ENCODE measurements at regions not wholly inside any gene's neighbourhood (a gene's known extent, or its start where the extent isn't known, plus 50 kb on each side); places are given as distances from the start of the nearest gene placed in this dataset.
"Not testable (repeated sequence)": the region's sequence is repeated elsewhere in the genome, so short reads cannot be mapped to it uniquely, and the experiment has no call there.

- H3K27me3 ChIP-seq, result no peaks in the 10 kb centered on the region
- H3K9me3 ChIP-seq, result no peaks in the 10 kb centered on the region
- no peaks in the 10 kb centered on the region for H3K36me3 ChIP-seq
- H3K4me3 ChIP-seq, result no peak overlapping the region
- DNase-seq, result peak; percentile 96
These were observed 501.0 kb upstream of the EDIL3 start for GRCh38 chr5:84885485-84886258.

DNA sequence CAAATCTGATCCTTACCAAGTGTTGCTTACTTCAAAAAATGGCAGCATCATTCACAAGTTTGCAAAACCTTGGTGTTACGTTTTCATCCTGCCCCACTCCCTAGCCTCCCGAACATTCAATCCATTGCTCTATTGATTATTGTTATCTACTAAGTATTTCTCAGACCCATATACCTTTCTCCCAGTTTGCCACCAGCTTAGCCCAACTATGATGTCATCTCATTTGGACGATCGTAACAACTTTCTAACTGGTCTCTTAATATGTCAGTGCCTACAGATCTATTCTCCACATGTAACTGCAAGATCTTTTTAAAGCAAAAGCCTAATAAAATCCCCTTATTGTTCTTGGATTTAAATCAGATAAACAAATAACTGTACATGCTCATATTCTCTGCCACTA lies 497.1 kb upstream of the EDIL3 start:
- Histone ChIP-seq H3K4me3 (no peak overlapping the region), H3K27me3 (no peaks in the 10 kb centered on the region), H3K9me3 (no peaks in the 10 kb centered on the region), H3K36me3 (no peaks in the 10 kb centered on the region)
- no peak for DNase-seq

DNA sequence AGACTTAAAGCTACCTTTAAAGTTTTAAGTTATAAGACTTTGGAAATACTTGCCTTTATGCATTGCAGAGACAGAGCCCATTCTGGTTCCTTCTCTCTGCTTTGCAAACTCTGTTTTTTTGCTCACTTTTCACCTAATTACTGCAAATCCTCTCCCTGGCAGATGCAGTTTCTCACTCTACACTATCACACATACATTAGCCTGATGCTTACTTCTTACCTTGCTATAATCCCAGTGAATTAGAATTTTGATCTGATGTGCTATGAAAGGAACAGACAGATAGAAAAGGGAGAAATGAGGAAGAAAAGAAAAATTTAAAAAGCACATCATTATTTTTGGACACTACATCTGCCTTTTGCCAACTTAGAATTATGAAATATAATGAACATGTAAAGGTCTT lies 489.5 kb upstream of the EDIL3 start:
- no peak for DNase-seq
- Histone ChIP-seq H3K9me3 (no peaks in the 10 kb centered on the region), H3K27me3 (no peaks in the 10 kb centered on the region), H3K4me3 (no peak overlapping the region), H3K36me3 (no peaks in the 10 kb centered on the region)

DNA sequence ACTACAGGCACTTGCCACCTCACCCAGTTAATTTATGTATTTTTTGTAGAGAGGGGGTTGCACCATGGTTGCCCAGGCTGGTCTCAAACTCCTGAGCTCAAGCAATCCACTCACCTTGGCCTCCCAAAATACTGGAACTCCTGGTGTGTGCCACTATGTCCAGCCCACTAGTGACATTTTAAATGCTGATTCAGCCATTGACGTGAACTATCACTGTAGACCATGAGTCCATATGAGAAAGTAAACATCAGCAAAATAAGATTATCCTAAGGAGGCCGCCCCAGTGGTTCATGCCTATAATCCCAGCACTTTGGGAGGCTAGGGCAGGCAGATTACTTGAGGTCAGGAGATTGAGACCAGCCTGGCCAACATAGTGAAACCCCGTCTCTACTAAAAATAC lies 488.1 kb upstream of the EDIL3 start:
- Histone ChIP-seq H3K4me3 (no peak overlapping the region), H3K27me3 (no peaks in the 10 kb centered on the region), H3K9me3 (no peaks in the 10 kb centered on the region), H3K36me3 (no peaks in the 10 kb centered on the region)
- no peak for DNase-seq

DNA sequence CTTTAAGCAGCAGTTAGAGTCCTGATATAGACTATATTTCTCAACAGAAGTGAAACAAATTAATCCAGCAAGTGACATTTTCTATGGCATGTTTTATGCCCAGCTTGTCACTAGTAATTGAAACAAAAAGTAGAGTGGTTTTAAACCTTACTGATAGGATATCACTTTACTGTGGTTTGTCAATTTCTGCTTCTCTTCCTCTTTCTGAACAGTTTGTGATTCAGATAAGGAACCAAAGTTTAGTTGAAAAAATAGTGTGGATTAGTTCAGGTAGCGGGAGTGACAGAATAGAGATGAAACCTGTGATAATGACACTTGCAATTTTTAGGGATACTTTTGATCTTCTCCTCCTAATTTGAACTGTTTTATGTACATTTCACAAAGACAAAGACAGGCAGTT lies 485.7 kb upstream of the EDIL3 start:
- H3K27me3 ChIP-seq, result 0 out of 2 replicates have a peak, but pooled peaks cover 2% of the 10 kb centered on the region
- H3K9me3 ChIP-seq, result no peaks in the 10 kb centered on the region
- H3K36me3 ChIP-seq, result no peaks in the 10 kb centered on the region
- H3K4me3 ChIP-seq, result no peak overlapping the region
- no peak for DNase-seq

- Histone ChIP-seq H3K4me3 (no peak overlapping the region), H3K27me3 (0 out of 2 replicates have a peak, but pooled peaks cover 2% of the 10 kb centered on the region), H3K36me3 (no peaks in the 10 kb centered on the region), H3K9me3 (no peaks in the 10 kb centered on the region)
- DNase-seq, result no peak
These were observed 485.0 kb upstream of the EDIL3 start for GRCh38 chr5:84869675-84870074.

DNA sequence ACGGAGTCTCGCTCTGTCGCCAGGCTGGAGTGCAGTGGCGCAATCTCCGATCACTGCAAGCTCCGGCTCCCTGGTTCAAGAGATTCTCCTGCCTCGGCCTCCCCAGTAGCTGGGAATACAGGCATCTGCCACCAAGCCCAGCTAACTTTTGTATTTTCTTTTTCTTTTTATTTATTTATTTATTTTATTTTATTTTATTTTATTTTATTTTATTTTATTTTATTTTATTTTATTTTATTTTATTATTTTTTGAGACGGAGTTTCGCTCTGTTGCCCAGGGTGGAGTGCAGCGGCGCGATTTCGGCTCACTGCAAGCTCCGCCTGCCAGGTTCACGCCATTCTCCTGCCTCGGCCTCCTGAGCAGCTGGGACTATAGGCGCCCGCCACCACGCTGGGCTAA lies 479.3 kb upstream of the EDIL3 start:
- not testable (repeated sequence) for H3K36me3 ChIP-seq, H3K9me3 ChIP-seq, DNase-seq, H3K27me3 ChIP-seq, H3K4me3 ChIP-seq

GRCh38 chr5:84863020-84863419 lies 478.3 kb upstream of the EDIL3 start:
- no peaks in the 10 kb centered on the region for H3K36me3 ChIP-seq
- H3K9me3 ChIP-seq, result no peaks in the 10 kb centered on the region
- 0 out of 2 replicates have a peak, but pooled peaks cover 2% of the 10 kb centered on the region for H3K27me3 ChIP-seq
- DNase-seq, result no peak
- no peak overlapping the region for H3K4me3 ChIP-seq

GRCh38 chr5:84862132-84862531 lies 477.5 kb upstream of the EDIL3 start:
- DNase-seq, result no peak
- Histone ChIP-seq H3K4me3 (no peak overlapping the region), H3K9me3 (no peaks in the 10 kb centered on the region), H3K36me3 (no peaks in the 10 kb centered on the region), H3K27me3 (0 out of 2 replicates have a peak, but pooled peaks cover 2% of the 10 kb centered on the region)

DNA sequence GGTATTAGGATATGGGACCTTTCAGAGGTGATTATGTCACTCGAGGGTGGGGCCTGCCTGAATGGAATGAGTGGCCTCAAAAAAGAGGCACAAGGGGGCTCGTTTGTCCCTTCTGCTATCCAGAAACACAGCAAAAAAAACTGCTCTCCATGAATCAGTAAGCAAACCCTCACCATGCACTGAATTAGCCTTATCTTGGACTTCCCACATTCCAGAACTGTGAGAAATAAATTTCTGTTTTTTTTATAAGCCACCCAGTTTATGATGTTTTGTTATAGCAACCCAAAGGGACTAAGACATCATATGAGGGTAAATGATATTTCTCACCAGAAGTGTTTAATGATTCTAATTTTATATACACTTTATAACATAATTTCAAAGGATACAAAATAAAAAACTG lies 476.6 kb upstream of the EDIL3 start:
- no peak overlapping the region for H3K4me3 ChIP-seq
- H3K36me3 ChIP-seq, result no peaks in the 10 kb centered on the region
- H3K9me3 ChIP-seq, result no peaks in the 10 kb centered on the region; the same call in 1 of the 2 replicates
- no peak for DNase-seq
- no peaks in the 10 kb centered on the region for H3K27me3 ChIP-seq

DNA sequence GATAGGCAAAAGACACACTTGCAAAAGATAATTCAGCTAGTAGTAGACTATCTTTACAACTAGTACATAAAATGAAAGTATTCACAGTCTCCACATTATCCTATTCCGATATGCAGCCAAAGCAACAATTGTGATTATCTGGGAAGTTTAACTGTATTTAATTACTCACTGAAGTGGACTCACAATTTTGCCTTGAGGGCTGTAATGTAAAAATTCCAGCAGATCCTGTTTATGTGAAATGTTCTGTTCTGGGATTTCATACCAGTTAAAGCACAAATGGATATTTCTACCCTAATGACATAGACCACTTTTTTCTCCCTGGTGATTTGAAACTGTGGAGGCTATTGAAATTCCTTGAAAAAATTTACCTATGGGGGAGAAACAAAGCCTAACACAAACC lies 474.4 kb upstream of the EDIL3 start:
- no peaks in the 10 kb centered on the region for H3K27me3 ChIP-seq
- no peak for DNase-seq

GRCh38 chr5:84831701-84832100 lies 447.0 kb upstream of the EDIL3 start:
- no peaks in the 10 kb centered on the region for H3K36me3 ChIP-seq
- H3K9me3 ChIP-seq, result no peaks in the 10 kb centered on the region
- no peaks in the 10 kb centered on the region for H3K27me3 ChIP-seq
- DNase-seq, result no peak
- no peak overlapping the region for H3K4me3 ChIP-seq

More for the DNA sequence above, 474.4 kb upstream of the EDIL3 start:
- Histone ChIP-seq H3K36me3 (no peaks in the 10 kb centered on the region), H3K9me3 (no peaks in the 10 kb centered on the region; the same call in 1 of the 2 replicates), H3K4me3 (no peak overlapping the region)

- no peak for DNase-seq
- Histone ChIP-seq H3K4me3 (no peak overlapping the region), H3K27me3 (no peaks in the 10 kb centered on the region), H3K36me3 (no peaks in the 10 kb centered on the region), H3K9me3 (no peaks in the 10 kb centered on the region)
These were observed 445.6 kb upstream of the EDIL3 start for GRCh38 chr5:84830265-84830664.

DNA sequence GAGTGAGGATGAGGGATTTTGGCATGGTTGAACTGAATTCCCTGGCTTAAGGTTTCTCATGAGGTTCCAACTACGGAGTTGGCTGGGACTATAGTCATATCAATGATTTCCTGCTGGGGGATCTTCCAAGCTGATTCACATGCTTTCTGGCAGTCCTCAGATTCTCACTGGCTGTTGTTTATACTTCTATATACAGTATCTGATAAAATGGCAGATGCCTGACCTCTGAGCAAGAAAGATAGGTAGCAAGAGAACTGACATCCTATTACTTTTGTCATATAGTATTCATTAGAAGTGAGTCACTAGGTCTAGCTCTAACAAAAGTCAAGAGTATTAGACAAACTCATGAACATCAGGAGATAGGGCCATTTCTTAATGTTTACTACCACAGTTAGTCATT lies 440.9 kb upstream of the EDIL3 start:
- peak; percentile 81 for DNase-seq
- Histone ChIP-seq H3K9me3 (no peaks in the 10 kb centered on the region), H3K27me3 (no peaks in the 10 kb centered on the region), H3K36me3 (no peaks in the 10 kb centered on the region), H3K4me3 (no peak overlapping the region)

- H3K4me3 ChIP-seq, result no peak overlapping the region
- DNase-seq, result no peak
- H3K36me3 ChIP-seq, result no peaks in the 10 kb centered on the region
- H3K27me3 ChIP-seq, result no peaks in the 10 kb centered on the region
- H3K9me3 ChIP-seq, result no peaks in the 10 kb centered on the region
These were observed 437.2 kb upstream of the EDIL3 start for GRCh38 chr5:84821924-84822323.

- no peaks in the 10 kb centered on the region for H3K27me3 ChIP-seq
- H3K9me3 ChIP-seq, result no peaks in the 10 kb centered on the region
- no peaks in the 10 kb centered on the region for H3K36me3 ChIP-seq
- no peak for DNase-seq
- H3K4me3 ChIP-seq, result no peak overlapping the region
These were observed 433.3 kb upstream of the EDIL3 start for GRCh38 chr5:84817953-84818352.

DNA sequence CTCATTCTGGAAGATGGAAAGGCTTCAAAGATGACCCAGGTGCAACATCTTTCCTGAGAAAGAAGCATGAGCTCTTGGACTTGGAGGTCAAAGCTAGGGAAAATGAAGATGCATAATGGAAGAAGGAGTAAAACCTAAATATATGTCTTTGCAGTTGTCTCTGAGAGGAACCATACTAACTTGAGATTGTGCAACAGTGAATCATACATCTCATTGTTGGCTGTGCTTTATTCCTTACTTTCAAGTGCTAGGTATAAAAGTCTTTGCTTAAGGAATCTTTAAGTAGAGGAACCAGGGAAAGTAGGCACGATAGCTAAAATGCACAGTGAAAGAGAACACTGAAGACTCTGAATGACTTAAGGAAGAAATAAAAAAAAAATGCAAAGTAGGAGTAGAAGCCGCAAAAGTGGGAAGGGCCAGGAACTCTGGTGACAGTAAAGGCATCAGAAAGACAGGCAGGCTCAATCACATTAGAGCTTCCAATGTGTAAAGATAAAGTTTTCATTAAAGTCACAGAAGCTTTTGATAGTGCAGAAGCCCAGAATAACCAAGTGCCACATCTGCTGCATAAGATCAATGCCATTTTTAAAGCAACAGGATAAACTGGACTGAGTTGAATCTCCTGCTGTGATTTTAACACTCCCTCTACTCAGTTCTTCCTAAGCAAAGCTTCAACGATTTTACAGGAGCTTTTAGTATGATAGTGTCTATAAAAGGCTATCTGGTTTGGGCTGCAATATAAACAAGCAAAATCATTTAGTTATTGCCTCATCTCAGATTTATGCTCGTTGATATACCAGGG lies 432.3 kb upstream of the EDIL3 start:
- H3K36me3 ChIP-seq, result no peaks in the 10 kb centered on the region
- H3K4me3 ChIP-seq, result no peak overlapping the region
- no peaks in the 10 kb centered on the region for H3K9me3 ChIP-seq
- no peaks in the 10 kb centered on the region for H3K27me3 ChIP-seq
- no peak for DNase-seq

DNA sequence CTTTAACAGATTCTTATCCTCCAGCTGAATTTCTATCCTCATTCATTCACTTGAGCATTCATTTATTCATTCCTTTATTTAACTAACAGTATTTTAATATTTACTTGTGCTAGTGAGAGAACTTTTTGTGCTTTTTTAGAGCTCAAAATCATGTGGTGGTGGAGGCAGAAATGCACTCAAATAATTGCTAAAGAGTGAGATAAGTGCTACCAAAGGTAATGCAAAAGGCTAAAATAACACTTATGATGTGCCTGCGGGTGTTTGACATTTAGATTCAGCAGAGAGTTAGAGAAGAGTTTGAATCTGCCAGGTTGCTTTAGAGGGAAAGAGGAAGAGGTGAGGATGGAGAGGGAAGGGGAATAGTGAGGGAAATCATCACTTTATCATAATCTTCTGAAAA lies 431.5 kb upstream of the EDIL3 start:
- DNase-seq, result no peak
- H3K4me3 ChIP-seq, result no peak overlapping the region
- no peaks in the 10 kb centered on the region for H3K9me3 ChIP-seq
- H3K36me3 ChIP-seq, result no peaks in the 10 kb centered on the region
- H3K27me3 ChIP-seq, result no peaks in the 10 kb centered on the region

Data from MG63 (cell line).